ENCODE measurements at regions not wholly inside any gene's neighbourhood (a gene's known extent, or its start where the extent isn't known, plus 50 kb on each side); places are given as distances from the start of the nearest gene placed in this dataset.
"Not testable (repeated sequence)": the region's sequence is repeated elsewhere in the genome, so short reads cannot be mapped to it uniquely, and the experiment has no call there.

DNA sequence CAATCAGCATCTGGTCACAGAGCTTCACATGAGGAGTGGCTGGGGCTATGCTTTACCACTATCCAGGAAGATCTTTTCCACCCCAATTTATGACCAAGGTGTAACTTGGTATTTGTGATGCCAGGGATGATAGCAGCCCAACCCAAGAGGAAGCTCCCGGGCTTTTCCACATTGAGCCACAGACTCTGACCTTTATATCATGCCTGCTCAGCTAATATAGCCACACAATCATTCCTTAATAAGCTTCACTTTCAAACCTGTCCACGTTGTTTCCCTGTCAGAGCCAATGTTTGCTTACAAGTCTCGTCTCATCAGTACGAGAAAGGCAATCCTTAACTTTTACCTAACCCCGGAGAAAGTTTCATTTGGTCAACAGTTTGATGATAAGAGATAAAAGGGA, 330.9 kb downstream of the SHQ1 start:
- Histone ChIP-seq H3K27me3 (ENCODE audit: insufficient read depth, low read length) (peaks cover 7% of the 10 kb centered on the region), H3K36me3 (ENCODE audit: insufficient read depth, low read length) (no peaks in the 10 kb centered on the region), H3K4me3 (ENCODE audit: low read length) (no peak overlapping the region), H3K4me1 (ENCODE audit: insufficient read depth, low read length) (no peaks in the 10 kb centered on the region), H3K9me3 (ENCODE audit: low read length) (no peaks in the 10 kb centered on the region), H2AFZ (ENCODE audit: low read depth, low read length) (no peak overlapping the region)

DNA sequence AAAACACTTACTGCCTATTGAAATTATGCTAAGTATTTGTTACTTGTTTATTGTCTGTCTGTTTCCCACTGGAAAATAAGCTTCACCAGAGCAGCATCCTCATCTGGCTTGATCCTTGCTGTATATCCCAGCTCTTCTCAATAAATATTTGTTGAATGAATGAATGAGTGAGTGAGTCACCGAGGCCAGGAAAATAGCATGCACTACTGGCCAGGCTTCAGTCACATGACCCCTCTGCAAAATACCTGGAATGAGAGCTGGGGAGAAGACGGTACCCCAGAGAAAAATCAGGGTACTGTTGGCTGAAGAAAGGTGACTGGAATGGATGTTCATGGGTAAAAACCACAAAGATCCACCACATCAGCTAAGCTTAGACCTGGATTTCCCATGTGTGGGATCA, 331.9 kb downstream of the SHQ1 start:
- Histone ChIP-seq H2AFZ (ENCODE audit: low read depth, low read length) (no peak overlapping the region), H3K4me3 (ENCODE audit: low read length) (no peak overlapping the region), H3K36me3 (ENCODE audit: insufficient read depth, low read length) (no peaks in the 10 kb centered on the region), H3K27me3 (ENCODE audit: insufficient read depth, low read length) (peaks cover 8% of the 10 kb centered on the region), H3K4me1 (ENCODE audit: insufficient read depth, low read length) (no peaks in the 10 kb centered on the region), H3K9me3 (ENCODE audit: low read length) (no peaks in the 10 kb centered on the region)

GRCh38 chr3:72515941-72516340, 332.3 kb downstream of the SHQ1 start:
- Histone ChIP-seq H3K4me3 (ENCODE audit: low read length) (no peak overlapping the region), H3K27me3 (ENCODE audit: insufficient read depth, low read length) (peaks cover 10% of the 10 kb centered on the region), H3K36me3 (ENCODE audit: insufficient read depth, low read length) (no peaks in the 10 kb centered on the region), H3K4me1 (ENCODE audit: insufficient read depth, low read length) (no peaks in the 10 kb centered on the region), H3K9me3 (ENCODE audit: low read length) (no peaks in the 10 kb centered on the region), H2AFZ (ENCODE audit: low read depth, low read length) (no peak overlapping the region)

DNA sequence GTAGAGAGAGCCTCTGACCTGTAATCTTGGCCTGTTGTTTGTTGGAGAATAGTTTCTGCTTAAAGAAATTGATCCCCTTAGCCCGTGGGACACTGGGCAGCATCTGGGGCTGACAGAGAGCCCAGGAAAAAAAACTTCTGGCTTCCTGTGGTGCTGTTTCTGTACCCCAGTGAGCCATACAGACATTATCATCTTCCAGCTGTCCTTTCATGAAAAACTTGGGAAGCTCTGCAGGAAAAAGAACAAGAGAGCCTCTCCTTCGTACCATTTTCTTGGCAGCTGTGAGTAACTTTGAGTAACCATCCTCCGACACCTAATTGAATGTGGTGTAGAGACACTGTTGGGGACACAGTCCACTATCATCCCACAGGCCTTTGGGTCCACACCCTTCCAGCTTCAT, 333.0 kb downstream of the SHQ1 start:
- Histone ChIP-seq H2AFZ (ENCODE audit: low read depth, low read length) (no peak overlapping the region), H3K4me3 (ENCODE audit: low read length) (no peak overlapping the region), H3K4me1 (ENCODE audit: insufficient read depth, low read length) (no peaks in the 10 kb centered on the region), H3K9me3 (ENCODE audit: low read length) (no peaks in the 10 kb centered on the region), H3K27me3 (ENCODE audit: insufficient read depth, low read length) (peaks cover 6% of the 10 kb centered on the region), H3K36me3 (ENCODE audit: insufficient read depth, low read length) (no peaks in the 10 kb centered on the region)

- Histone ChIP-seq H3K27me3 (ENCODE audit: insufficient read depth, low read length) (peaks cover 3% of the 10 kb centered on the region), H2AFZ (ENCODE audit: low read depth, low read length) (no peak overlapping the region), H3K4me1 (ENCODE audit: insufficient read depth, low read length) (no peaks in the 10 kb centered on the region), H3K4me3 (ENCODE audit: low read length) (no peak overlapping the region), H3K9me3 (ENCODE audit: low read length) (no peaks in the 10 kb centered on the region), H3K36me3 (ENCODE audit: insufficient read depth, low read length) (no peaks in the 10 kb centered on the region)
These were observed 338.0 kb downstream of the SHQ1 start for GRCh38 chr3:72510247-72510646.

- Histone ChIP-seq H2AFZ (ENCODE audit: low read depth, low read length) (no peak overlapping the region), H3K36me3 (ENCODE audit: insufficient read depth, low read length) (no peaks in the 10 kb centered on the region), H3K4me1 (ENCODE audit: insufficient read depth, low read length) (no peaks in the 10 kb centered on the region), H3K27me3 (ENCODE audit: insufficient read depth, low read length) (no peaks in the 10 kb centered on the region), H3K4me3 (ENCODE audit: low read length) (no peak overlapping the region), H3K9me3 (ENCODE audit: low read length) (no peaks in the 10 kb centered on the region)
These were observed 342.5 kb downstream of the SHQ1 start for GRCh38 chr3:72505539-72506405.

DNA sequence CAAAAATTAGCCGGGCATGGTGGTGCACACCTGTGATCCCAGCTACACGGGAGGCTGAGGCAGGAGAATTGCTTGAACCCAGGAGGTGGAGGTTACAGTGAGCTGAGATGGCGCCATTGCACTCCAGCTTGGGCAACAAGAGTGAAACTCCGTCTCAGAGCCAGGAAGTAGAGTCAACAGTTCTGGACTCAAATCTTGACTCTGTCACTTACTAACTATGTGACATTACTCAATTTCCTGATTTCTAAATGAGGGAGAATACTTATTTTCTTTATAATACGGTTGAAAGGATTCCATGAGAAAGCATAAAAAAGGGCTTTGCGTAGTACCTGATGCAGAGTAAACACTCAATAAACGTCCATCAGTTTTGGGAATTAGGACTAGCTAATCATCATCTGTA, 350.7 kb downstream of the SHQ1 start:
- not testable (repeated sequence) for H3K9me3 ChIP-seq (ENCODE audit: low read length); H3K36me3 ChIP-seq (ENCODE audit: insufficient read depth, low read length); H3K4me1 ChIP-seq (ENCODE audit: insufficient read depth, low read length); H2AFZ ChIP-seq (ENCODE audit: low read depth, low read length); H3K27me3 ChIP-seq (ENCODE audit: insufficient read depth, low read length); H3K4me3 ChIP-seq (ENCODE audit: low read length)

GRCh38 chr3:72496051-72496670, 352.1 kb downstream of the SHQ1 start:
- no peaks in the 10 kb centered on the region for H3K4me1 ChIP-seq (ENCODE audit: insufficient read depth, low read length)

GRCh38 chr3:72494626-72495025, 353.6 kb downstream of the SHQ1 start:
- no peaks in the 10 kb centered on the region for H3K27me3 ChIP-seq (ENCODE audit: insufficient read depth, low read length)
- no peak overlapping the region for H3K4me3 ChIP-seq (ENCODE audit: low read length)
- H3K4me1 ChIP-seq (ENCODE audit: insufficient read depth, low read length): no peaks in the 10 kb centered on the region
- H2AFZ ChIP-seq (ENCODE audit: low read depth, low read length): no peak overlapping the region
- no peaks in the 10 kb centered on the region for H3K9me3 ChIP-seq (ENCODE audit: low read length)
- H3K36me3 ChIP-seq (ENCODE audit: insufficient read depth, low read length): no peaks in the 10 kb centered on the region

More at GRCh38 chr3:72496051-72496670, 352.1 kb downstream of the SHQ1 start:
- no peaks in the 10 kb centered on the region for H3K36me3 ChIP-seq (ENCODE audit: insufficient read depth, low read length)
- H3K9me3 ChIP-seq (ENCODE audit: low read length): no peaks in the 10 kb centered on the region
- H3K27me3 ChIP-seq (ENCODE audit: insufficient read depth, low read length): no peaks in the 10 kb centered on the region
- no peak overlapping the region for H2AFZ ChIP-seq (ENCODE audit: low read depth, low read length)
- no peak overlapping the region for H3K4me3 ChIP-seq (ENCODE audit: low read length)

DNA sequence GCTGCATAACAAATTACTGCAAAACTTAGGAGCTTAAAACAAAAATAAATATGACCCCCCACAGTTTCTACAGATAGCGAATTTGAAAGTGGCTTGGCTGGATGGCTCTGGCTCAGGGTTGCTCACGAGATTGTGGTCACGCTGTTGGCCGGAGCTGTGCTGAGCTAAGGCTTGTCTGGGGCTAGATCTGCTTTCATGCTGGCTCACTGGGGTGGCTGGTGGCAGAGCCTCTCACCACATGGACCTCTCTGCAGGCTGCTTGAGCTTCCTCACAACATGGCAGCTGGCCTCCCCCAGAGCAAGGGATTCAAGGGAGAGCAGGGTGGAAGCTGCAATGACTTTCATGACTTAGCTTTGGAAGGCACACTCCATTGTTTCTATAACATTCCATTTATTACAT, 354.1 kb downstream of the SHQ1 start:
- H3K9me3 ChIP-seq (ENCODE audit: low read length): no peaks in the 10 kb centered on the region
- no peaks in the 10 kb centered on the region for H3K4me1 ChIP-seq (ENCODE audit: insufficient read depth, low read length)

GRCh38 chr3:72492240-72492639, 356.0 kb downstream of the SHQ1 start:
- Histone ChIP-seq H3K9me3 (ENCODE audit: low read length) (no peaks in the 10 kb centered on the region), H3K27me3 (ENCODE audit: insufficient read depth, low read length) (no peaks in the 10 kb centered on the region), H3K4me3 (ENCODE audit: low read length) (no peak overlapping the region), H3K36me3 (ENCODE audit: insufficient read depth, low read length) (no peaks in the 10 kb centered on the region), H2AFZ (ENCODE audit: low read depth, low read length) (no peak overlapping the region), H3K4me1 (ENCODE audit: insufficient read depth, low read length) (no peaks in the 10 kb centered on the region)

More for the DNA sequence above, 354.1 kb downstream of the SHQ1 start:
- Histone ChIP-seq H2AFZ (ENCODE audit: low read depth, low read length) (no peak overlapping the region), H3K36me3 (ENCODE audit: insufficient read depth, low read length) (no peaks in the 10 kb centered on the region), H3K27me3 (ENCODE audit: insufficient read depth, low read length) (no peaks in the 10 kb centered on the region), H3K4me3 (ENCODE audit: low read length) (no peak overlapping the region)

GRCh38 chr3:72490688-72491435, 357.4 kb downstream of the SHQ1 start:
- H3K9me3 ChIP-seq (ENCODE audit: low read length): no peaks in the 10 kb centered on the region
- H3K36me3 ChIP-seq (ENCODE audit: insufficient read depth, low read length): no peaks in the 10 kb centered on the region
- H3K4me1 ChIP-seq (ENCODE audit: insufficient read depth, low read length): no peaks in the 10 kb centered on the region
- no peak overlapping the region for H2AFZ ChIP-seq (ENCODE audit: low read depth, low read length)
- H3K4me3 ChIP-seq (ENCODE audit: low read length): no peak overlapping the region
- no peaks in the 10 kb centered on the region for H3K27me3 ChIP-seq (ENCODE audit: insufficient read depth, low read length)

- Histone ChIP-seq H2AFZ (ENCODE audit: low read depth, low read length) (no peak overlapping the region), H3K9me3 (ENCODE audit: low read length) (no peaks in the 10 kb centered on the region), H3K36me3 (ENCODE audit: insufficient read depth, low read length) (no peaks in the 10 kb centered on the region), H3K4me1 (ENCODE audit: insufficient read depth, low read length) (no peaks in the 10 kb centered on the region), H3K4me3 (ENCODE audit: low read length) (no peak overlapping the region), H3K27me3 (ENCODE audit: insufficient read depth, low read length) (no peaks in the 10 kb centered on the region)
These were observed 358.3 kb downstream of the SHQ1 start for GRCh38 chr3:72489901-72490300.

All from neuron (in vitro differentiated cells).